ENCODE measurements at regions not wholly inside any gene's neighbourhood (a gene's known extent, or its start where the extent isn't known, plus 50 kb on each side); places are given as distances from the start of the nearest gene placed in this dataset.

GRCh38 chr9:102114557-102114956 is 376.1 kb upstream of the GRIN3A start:
- FAIRE-seq, result no peak

- no peak for FAIRE-seq
Observed at GRCh38 chr9:102113191-102113590, 374.7 kb upstream of the GRIN3A start.

- no peak for FAIRE-seq
Observed at GRCh38 chr9:102106439-102106838, 368.0 kb upstream of the GRIN3A start.

GRCh38 chr9:102101723-102102122 is 363.3 kb upstream of the GRIN3A start:
- no peak for FAIRE-seq

DNA sequence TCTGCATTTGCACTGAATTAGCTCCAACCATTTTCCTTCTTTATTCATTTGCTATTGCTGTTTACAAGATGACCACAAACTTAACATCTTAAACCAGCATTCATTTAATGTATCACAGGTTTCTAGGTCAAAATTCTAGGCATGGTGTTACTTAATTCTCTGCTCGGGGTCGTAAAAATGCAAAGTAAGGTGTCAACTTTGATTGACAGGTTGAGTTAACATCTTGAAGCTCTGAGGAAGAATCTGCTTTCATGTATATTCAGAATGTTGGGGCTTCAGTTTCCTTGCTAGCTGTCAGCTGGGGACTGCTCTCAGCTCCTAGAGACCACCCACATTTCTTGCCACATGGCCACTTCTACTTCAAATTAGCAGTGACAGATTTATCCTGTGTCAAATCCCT is 348.7 kb upstream of the GRIN3A start:
- no peak for FAIRE-seq

DNA sequence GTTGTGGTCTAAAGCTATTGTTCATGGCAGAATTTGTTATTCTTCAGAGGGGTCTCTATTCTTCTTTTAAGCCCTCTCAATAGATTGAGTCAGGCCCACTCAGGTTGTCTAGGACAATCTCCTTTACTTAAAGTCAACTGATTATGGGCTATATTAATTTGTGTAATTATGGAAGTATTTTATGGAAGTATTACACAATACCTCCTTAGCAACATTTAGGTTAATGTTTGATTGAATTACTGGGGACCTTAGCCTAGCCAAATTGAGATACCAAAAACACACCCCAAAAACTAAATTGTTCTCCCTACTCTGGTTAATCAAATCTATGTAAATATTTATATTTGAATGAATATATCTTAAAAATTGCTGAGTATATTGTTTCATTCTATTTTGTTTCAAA is 347.1 kb upstream of the GRIN3A start:
- FAIRE-seq, result no peak

- FAIRE-seq, result no peak
Observed at GRCh38 chr9:102072059-102072764, 333.8 kb upstream of the GRIN3A start.

- no peak for FAIRE-seq
Observed at GRCh38 chr9:102069969-102070368, 331.5 kb upstream of the GRIN3A start.

DNA sequence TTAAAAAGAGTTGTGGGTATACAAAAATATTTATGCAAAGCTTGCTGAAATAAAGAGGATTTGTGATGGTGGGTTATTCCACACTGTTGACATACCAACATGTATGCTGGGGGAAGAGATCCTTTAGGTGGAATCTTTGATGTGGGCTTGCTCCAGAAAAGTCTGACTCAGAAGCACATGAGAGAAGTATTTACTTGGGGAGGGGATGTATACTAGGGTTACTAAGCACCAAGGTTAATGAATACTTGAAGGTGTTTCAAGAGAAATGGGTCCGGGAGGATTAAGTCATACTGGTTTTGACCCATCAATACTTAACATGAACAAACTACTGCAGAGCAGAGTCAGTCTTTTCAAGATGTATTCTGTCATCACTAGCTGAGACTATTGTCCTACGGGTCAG is 316.4 kb upstream of the GRIN3A start:
- no peak for FAIRE-seq

- no peak for FAIRE-seq
Observed at GRCh38 chr9:102049586-102050246, 311.3 kb upstream of the GRIN3A start.

DNA sequence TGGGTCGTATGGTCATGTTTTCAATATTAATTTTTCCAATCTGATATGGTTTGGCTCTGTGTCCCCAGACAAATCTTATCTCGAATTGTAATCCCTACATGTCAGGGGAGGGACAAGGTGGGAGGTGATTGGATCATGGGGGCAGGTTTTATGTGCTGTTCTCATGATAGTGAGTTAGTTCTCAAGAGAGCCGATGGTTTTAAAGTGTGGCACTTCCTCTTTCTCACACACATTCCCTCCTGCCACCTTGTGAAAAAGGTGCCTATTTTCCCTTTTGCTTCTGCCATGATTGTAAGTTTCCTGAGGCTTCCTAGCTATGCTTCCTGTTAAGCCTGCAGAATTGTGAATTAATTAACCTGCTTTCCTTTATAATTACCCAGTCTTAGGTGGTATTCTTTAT is 309.1 kb upstream of the GRIN3A start:
- FAIRE-seq, result no peak

GRCh38 chr9:102044133-102044532 is 305.7 kb upstream of the GRIN3A start:
- peak; percentile 28 for FAIRE-seq

DNA sequence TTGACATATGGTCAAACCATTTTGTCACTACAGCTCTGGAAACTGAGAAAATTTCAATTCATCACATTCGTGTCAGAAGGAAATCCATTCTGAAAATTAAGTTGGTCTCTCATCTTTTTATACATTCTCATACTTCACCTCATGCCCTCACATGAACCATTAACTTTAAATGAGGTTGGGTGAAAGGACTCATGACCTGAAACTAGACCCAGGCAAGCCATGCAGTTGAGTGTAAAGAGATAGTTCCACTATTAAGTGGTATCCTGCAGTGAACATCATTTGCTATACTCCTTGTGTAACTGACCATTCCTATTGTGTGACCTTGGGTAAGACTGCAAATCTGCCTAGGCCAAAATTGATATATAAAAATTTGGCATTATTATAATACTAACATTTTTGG is 299.6 kb upstream of the GRIN3A start:
- no peak for FAIRE-seq

DNA sequence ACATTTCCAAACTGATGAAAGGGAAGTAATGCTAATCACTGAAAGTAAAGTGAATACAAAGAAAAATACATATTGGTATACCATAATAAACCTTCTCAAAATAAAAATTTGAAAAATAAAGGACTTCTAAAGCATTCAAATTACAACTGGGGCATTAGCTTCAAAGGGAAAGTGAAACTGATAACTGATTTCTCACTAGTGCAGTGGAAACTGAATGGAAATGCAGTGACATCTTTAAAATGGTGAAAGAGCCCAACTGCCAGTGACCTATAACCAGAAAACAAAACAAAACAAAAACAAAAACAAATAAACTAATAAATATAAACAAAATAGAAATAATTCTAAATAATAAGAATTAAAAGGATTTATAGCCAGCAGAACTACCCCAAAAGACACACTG is 297.5 kb upstream of the GRIN3A start:
- FAIRE-seq, result no peak

DNA sequence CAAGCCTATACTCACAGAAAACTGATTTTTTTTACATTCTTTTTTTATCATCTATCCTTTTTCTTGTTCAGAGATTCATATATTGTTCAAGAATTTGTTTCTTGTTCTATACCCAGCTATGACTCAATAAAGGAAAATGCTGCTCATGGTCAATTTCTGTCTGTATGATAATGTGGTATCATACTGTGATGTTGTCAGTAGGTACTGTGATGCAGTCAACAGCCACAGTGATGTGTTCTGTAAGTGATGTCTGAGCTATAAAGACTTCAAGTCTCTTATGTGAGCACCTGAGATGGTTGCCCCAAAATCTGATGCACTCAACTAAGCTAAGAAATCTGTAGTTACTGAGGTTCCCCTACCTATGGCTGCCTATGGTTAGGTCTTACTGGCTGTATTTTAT is 294.2 kb upstream of the GRIN3A start:
- FAIRE-seq, result no peak

- no peak for FAIRE-seq
Observed at GRCh38 chr9:102000956-102001355, 262.5 kb upstream of the GRIN3A start.

- FAIRE-seq, result no peak
Observed at GRCh38 chr9:101999441-101999840, 261.0 kb upstream of the GRIN3A start.

GRCh38 chr9:101995231-101995630 is 256.8 kb upstream of the GRIN3A start:
- no peak for FAIRE-seq

DNA sequence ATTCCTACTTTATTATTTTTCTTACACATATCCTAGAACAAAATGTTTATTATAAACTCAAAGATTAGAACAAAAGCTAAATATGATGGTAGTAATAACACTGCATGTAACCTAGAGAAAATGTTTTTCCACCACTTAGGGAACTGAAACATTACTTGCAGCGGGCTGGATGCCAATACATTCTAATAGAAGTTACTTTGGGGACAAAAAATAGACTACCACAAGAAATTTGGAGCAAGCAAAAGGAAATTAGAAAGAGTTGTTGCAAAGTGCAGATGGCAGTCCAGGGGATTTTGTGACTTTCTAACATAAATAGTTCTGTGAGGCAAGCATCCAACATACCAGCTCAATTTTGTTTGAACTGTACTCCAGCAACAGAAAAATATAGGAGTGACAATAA is 255.3 kb upstream of the GRIN3A start:
- FAIRE-seq, result no peak

- no peak for FAIRE-seq
Observed at GRCh38 chr9:101991926-101992325, 253.5 kb upstream of the GRIN3A start.

GRCh38 chr9:101977614-101978210 is 239.3 kb upstream of the GRIN3A start:
- FAIRE-seq, result peak; percentile 84

DNA sequence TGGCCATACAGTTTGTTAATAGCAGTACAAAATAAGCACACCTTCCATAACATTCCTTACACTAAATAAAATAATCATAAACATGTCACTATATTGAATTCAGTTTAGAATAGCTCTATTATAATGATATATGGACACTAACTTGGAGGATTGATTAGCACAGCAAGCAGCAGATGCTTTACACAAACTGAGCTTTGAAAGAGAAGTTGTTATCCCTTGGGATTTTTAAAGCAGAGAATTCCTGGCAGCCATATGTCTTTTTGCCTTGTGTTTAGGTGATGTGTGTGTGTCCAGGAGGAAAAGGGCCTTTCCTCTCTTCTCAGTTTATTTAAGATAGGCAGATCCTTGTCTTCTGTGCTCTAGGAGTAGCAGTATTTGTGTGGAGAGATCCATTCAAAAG is 232.2 kb upstream of the GRIN3A start:
- FAIRE-seq, result no peak

DNA sequence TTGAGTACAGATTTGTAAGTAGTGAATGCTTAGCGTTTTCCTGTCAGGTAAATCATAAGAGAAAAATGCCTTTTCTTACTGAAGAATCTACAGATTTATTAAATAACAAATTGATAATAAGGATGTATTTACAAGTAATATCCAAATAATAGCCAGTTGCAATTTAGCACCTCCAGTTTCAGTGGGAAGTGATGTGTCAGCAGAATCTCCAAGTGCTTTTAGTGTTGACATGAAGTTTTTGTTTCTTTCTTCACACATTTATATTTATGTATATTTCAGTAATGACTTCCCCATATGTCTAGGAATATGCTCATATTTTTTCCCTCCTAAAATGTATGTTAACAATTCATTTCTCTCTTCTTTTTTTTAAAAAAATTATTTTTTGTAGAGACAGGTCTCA is 229.9 kb upstream of the GRIN3A start:
- no peak for FAIRE-seq

GRCh38 chr9:101966691-101967090 is 228.2 kb upstream of the GRIN3A start:
- no peak for FAIRE-seq

All from colon (tissue), 2 donors.